Keratinocyte (primary cell): ENCODE measurements at regions not wholly inside any gene's neighbourhood (a gene's known extent, or its start where the extent isn't known, plus 50 kb on each side); places are given as distances from the start of the nearest gene placed in this dataset.

Experiments used
- DNase-seq: peaks from one replicate; pipeline ENCODE4 v3.0.0-alpha.2; 2011; ENCODE audit warnings: low read depth, missing footprints, low spot score
- FAIRE-seq: peaks from 2 replicates; lab custom pipeline; 2011; peaks lifted over from hg19 to GRCh38; lab: Jason Lieb, UNC
- H2AFZ ChIP-seq: 2 replicates; pipeline ENCODE4 v1.6.0; 2012; ENCODE audit warnings: low read length, control low read depth, inconsistent platforms; ENCODE audit not compliant: control insufficient read depth
- H3K27ac ChIP-seq: 2 replicates; pipeline ENCODE4 v1.5.1; 2011; ENCODE audit warnings: low read length; ENCODE audit not compliant: control insufficient read depth, insufficient read depth
- H3K27me3 ChIP-seq: 3 replicates; pipeline ENCODE4 v1.6.0; 2011; ENCODE audit warnings: low read length; ENCODE audit not compliant: control insufficient read depth, insufficient read depth; ENCODE audit errors: extremely low read depth
- H3K36me3 ChIP-seq, 2 experiments: 2 replicates in 1 of 2; 3 replicates in 1 of 2; pipeline ENCODE4 v1.5.1; 2011; ENCODE audit warnings: low read length in 2 of 2, mild to moderate bottlenecking in 1 of 2; ENCODE audit not compliant: control insufficient read depth in 2 of 2, insufficient read depth in 2 of 2; ENCODE audit errors: extremely low read depth in 1 of 2
- H3K4me1 ChIP-seq: 3 replicates; pipeline ENCODE4 v1.5.1; 2011; ENCODE audit warnings: low read length; ENCODE audit not compliant: control insufficient read depth, insufficient read depth; ENCODE audit errors: extremely low read depth
- H3K4me2 ChIP-seq: 3 replicates; pipeline ENCODE4 v1.6.0; 2011; ENCODE audit warnings: low read depth, low read length; ENCODE audit not compliant: control insufficient read depth, insufficient read depth; ENCODE audit errors: extremely low read depth
- H3K4me3 ChIP-seq, 3 experiments: fragments of 200-600 bp in 1 of 3; sonication (generic) in 1 of 3; 2 replicates in 2 of 3; 3 replicates in 1 of 3; pipeline ENCODE4 v1.5.1; 2011 to 2016; ENCODE audit warnings: low read length in 3 of 3, mild to moderate bottlenecking in 3 of 3, control low read depth in 2 of 3, inconsistent platforms in 1 of 3, low read depth in 1 of 3, mixed read lengths in 1 of 3, mixed run types in 1 of 3, moderate library complexity in 1 of 3; ENCODE audit not compliant: control insufficient read depth in 2 of 3, insufficient read depth in 2 of 3; ENCODE audit errors: extremely low read depth in 1 of 3
- H3K79me2 ChIP-seq: 2 replicates; pipeline ENCODE4 v1.6.0; 2012; ENCODE audit warnings: low read length; ENCODE audit not compliant: control insufficient read depth, insufficient read depth
- H3K9ac ChIP-seq: 3 replicates; pipeline ENCODE4 v1.6.0; 2011; ENCODE audit warnings: low read length; ENCODE audit not compliant: control insufficient read depth, insufficient read depth; ENCODE audit errors: extremely low read depth
- H3K9me1 ChIP-seq: 3 replicates; pipeline ENCODE4 v1.6.0; 2011; ENCODE audit warnings: low read length; ENCODE audit not compliant: control insufficient read depth, insufficient read depth; ENCODE audit errors: extremely low read depth
- H3K9me3 ChIP-seq: 2 replicates; pipeline ENCODE4 v1.5.1; 2012; ENCODE audit warnings: low read depth, low read length; ENCODE audit not compliant: control insufficient read depth
- H4K20me1 ChIP-seq: 3 replicates; pipeline ENCODE4 v1.6.0; 2011; ENCODE audit warnings: low read length; ENCODE audit not compliant: control insufficient read depth, insufficient read depth; ENCODE audit errors: extremely low read depth
- EZH2 ChIP-seq: IDR thresholded peaks from one replicate; pipeline ENCODE4 v1.6.1; 2012; ENCODE audit warnings: inconsistent platforms, mild to moderate bottlenecking, low read length, moderate library complexity
- dilution Hi-C: fragments of 300-500 bp; cut with MboI; formaldehyde crosslinking; loops from one replicate; pipeline ENCODE4 v1.7.0; 2020; ENCODE audit warnings: low sequenced_read_pairs; ENCODE audit not compliant: extremely low pct_ligation_motif_present
- TF ChIP-seq, protein P1 (sequence below), 3 experiments: IDR thresholded peaks in 1 of 3; conservative IDR thresholded peaks in 1 of 3; optimal IDR thresholded peaks in 1 of 3; 2 replicates in 2 of 3; 3 replicates in 1 of 3; pipeline versions ENCODE3 to v1.5.1; 2011; ENCODE audit warnings: low read length in 3 of 3, mild to moderate bottlenecking in 3 of 3, moderate library complexity in 2 of 3, control low read depth in 1 of 3, inconsistent platforms in 1 of 3; ENCODE audit not compliant: insufficient read depth in 2 of 3; ENCODE audit errors: extremely low read depth in 1 of 3

DNA sequence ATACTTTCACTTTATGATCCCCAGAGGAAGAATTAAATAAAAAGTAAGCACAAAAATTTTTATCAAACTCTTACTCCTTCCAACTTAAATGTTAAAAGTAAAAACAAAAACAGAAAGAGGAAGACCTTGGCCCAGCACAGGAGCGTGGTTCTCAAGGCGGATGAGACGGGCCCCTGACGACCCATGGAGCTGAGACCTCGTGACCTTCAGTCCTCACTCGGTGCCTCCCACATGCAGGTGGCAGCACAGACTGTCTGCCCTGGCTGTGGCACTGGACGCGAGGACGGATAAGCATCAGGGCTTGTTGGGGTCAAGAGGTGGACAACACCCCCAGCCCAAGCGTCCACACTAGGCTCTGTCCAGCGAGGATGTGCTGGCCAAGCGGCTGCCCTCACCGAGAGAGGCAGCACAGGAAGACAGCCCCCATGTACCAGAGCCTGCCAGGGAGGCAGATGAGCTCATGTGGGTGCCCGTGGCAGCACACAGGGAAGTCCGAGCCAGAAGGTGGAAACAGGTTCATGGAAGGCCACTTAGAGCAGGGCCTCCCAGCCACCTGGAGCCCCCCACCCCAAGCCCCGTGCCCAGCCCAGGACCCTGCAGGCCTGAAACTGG is 1389.8 kb downstream of the TBC1D22A start:
- no peaks in the 10 kb centered on the region for H3K36me3 ChIP-seq
- no peak overlapping the region for H3K4me2 ChIP-seq
- H3K4me3 ChIP-seq, result no peak overlapping the region
- DNase-seq, result no peak
- H3K9ac ChIP-seq, result no peak overlapping the region
- no peaks in the 10 kb centered on the region for H3K4me1 ChIP-seq
- no peak overlapping the region for H2AFZ ChIP-seq
- peaks cover 6% of the 10 kb centered on the region for H3K9me3 ChIP-seq
- TF ChIP-seq, protein P1, sequence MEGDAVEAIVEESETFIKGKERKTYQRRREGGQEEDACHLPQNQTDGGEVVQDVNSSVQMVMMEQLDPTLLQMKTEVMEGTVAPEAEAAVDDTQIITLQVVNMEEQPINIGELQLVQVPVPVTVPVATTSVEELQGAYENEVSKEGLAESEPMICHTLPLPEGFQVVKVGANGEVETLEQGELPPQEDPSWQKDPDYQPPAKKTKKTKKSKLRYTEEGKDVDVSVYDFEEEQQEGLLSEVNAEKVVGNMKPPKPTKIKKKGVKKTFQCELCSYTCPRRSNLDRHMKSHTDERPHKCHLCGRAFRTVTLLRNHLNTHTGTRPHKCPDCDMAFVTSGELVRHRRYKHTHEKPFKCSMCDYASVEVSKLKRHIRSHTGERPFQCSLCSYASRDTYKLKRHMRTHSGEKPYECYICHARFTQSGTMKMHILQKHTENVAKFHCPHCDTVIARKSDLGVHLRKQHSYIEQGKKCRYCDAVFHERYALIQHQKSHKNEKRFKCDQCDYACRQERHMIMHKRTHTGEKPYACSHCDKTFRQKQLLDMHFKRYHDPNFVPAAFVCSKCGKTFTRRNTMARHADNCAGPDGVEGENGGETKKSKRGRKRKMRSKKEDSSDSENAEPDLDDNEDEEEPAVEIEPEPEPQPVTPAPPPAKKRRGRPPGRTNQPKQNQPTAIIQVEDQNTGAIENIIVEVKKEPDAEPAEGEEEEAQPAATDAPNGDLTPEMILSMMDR (optimal IDR thresholded peaks at IDR 0.05 in 1 of 3, IDR thresholded peaks at IDR 0.05 in 1 of 3, conservative IDR thresholded peaks at IDR 0.05 in 1 of 3; ENCODE audit: extremely low read depth in 1 of 3, insufficient read depth in 2 of 3, low read length in 3 of 3), result no peak
- TF ChIP-seq EZH2, result no peak
- dilution Hi-C loops, result no loop called here
- no peaks in the 10 kb centered on the region for H3K9me1 ChIP-seq
- H3K79me2 ChIP-seq, result no peaks in the 10 kb centered on the region
- H4K20me1 ChIP-seq, result no peaks in the 10 kb centered on the region
- no peak for FAIRE-seq
- H3K27ac ChIP-seq, result no peak overlapping the region
- no peaks in the 10 kb centered on the region for H3K27me3 ChIP-seq

DNA sequence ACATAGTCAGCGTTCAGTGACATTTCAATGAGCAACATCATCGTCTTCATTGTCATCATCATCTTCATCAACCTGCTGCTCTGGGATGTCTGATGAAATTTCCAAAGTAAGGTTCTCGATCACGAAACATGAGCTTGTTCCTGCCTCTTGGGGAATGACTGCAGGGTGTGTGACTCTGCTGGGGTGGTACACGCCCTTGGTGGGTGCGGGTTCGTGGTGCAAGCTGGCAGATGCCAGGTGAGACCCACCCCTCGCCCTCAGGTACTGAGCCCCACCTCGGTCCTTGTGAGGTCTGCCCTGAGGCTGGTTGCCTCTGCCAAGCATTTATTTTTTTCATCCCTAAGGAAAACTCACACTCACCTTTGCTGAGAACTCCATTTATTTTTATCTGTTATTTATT is 1389.2 kb downstream of the TBC1D22A start:
- H3K9me1 ChIP-seq, result no peaks in the 10 kb centered on the region
- dilution Hi-C loops, result no loop called here
- FAIRE-seq, result no peak
- peaks cover 5% of the 10 kb centered on the region for H3K9me3 ChIP-seq
- H3K9ac ChIP-seq, result no peak overlapping the region
- H2AFZ ChIP-seq, result no peak overlapping the region
- DNase-seq, result no peak
- H4K20me1 ChIP-seq, result no peaks in the 10 kb centered on the region
- H3K4me3 ChIP-seq, result no peak overlapping the region
- no peaks in the 10 kb centered on the region for H3K79me2 ChIP-seq
- TF ChIP-seq, protein P1 (optimal IDR thresholded peaks at IDR 0.05 in 1 of 3, IDR thresholded peaks at IDR 0.05 in 1 of 3, conservative IDR thresholded peaks at IDR 0.05 in 1 of 3; ENCODE audit: extremely low read depth in 1 of 3, insufficient read depth in 2 of 3, low read length in 3 of 3), result no peak
- no peak for TF ChIP-seq EZH2
- no peaks in the 10 kb centered on the region for H3K4me1 ChIP-seq
- no peak overlapping the region for H3K27ac ChIP-seq
- H3K4me2 ChIP-seq, result no peak overlapping the region
- no peaks in the 10 kb centered on the region for H3K27me3 ChIP-seq
- no peaks in the 10 kb centered on the region for H3K36me3 ChIP-seq
